GM18870 (cell line): ENCODE measurements at regions not wholly inside any gene's neighbourhood (a gene's known extent, or its start where the extent isn't known, plus 50 kb on each side); places are given as distances from the start of the nearest gene placed in this dataset.

ENCODE experiments used
- ATAC-seq: cut with Tn5 transposase; IDR thresholded peaks from one replicate; pipeline ENCODE4 v1.9.1; 2021; ENCODE audit warnings: moderate library complexity; ENCODE audit not compliant: unreplicated experiment

- no peak for ATAC-seq
Measured at GRCh38 chr13:108435393-108436149, 166.1 kb downstream of the TNFSF13B start.

DNA sequence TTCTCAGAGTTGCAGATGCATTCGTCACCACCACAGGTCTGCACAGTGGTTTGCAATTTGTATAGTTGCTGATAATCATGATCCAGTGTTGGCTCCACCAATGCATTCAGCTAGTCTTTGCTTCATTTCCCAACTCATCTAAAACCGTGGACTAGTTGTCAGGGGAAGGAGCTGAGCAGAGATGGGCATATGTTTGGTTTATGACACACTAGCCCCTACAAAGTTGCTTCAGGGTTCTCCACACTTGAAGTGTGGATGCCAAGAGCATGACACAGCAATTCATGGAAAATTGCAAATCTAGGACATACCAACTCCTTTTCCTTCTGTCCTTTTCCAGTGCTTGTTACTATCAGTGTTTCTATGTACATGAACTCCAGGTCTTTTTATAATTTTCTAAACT is 168.0 kb downstream of the TNFSF13B start:
- no peak for ATAC-seq

- ATAC-seq, result no peak
Measured at GRCh38 chr13:108439556-108439955, 170.0 kb downstream of the TNFSF13B start.

GRCh38 chr13:108444448-108444847 is 174.9 kb downstream of the TNFSF13B start:
- ATAC-seq, result no peak

DNA sequence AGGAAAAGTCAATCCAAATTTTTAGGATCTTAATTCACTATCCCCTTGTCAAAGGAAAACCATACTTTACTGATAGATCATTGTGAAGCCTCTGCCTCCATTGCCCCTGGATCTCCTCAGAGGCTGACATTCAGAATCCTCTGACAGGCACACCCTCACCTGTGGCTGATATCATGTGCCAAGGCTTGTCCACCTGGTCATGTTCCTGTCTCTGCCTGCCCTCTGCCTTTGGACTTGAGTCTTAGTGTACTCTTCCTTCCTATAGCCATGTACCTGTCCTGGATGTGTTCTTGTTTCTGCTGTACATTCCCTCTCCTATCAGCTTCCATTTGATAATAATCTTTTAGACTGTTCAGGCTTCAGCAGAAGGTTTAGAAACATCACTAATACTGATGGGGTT is 179.4 kb downstream of the TNFSF13B start:
- no peak for ATAC-seq

GRCh38 chr13:108451121-108451520 is 178.3 kb upstream of the MYO16 start:
- no peak for ATAC-seq

DNA sequence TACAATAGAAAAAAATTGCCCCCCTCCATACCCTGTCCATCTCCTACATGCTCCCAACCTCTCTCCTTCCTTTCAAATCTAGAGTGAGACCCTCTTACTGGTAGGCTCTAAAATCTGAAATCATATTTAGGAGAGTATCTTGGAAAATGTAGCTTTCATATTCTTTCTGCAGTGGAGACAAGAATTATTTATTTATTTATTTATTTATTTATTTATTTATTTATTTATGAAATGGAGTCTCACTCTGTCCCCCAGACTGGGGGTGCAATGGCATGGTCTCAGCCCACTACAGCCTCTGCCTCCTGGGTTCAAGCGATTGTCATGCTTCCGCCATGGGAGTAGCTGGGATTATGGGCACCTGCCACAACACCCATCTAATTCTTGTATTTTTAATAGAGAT is 174.1 kb upstream of the MYO16 start:
- ATAC-seq, result no peak

DNA sequence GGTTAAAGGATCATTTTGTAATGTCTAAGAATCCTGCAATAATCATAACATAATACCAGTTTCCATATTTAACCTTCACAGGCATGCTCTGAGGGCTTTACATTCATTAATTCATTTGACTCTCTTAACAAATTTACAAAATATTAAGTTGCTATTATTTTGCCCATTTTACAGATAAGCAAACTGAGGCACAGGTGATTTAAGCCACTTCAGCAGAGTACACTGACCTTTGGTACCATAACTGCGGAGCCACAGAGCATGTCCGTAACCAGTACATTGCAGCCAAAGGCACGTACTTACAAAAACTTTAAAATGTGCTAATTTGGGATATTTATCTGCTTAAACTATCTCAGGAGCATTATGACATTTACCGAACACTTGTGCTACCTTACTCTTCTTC is 169.4 kb upstream of the MYO16 start:
- no peak for ATAC-seq

- ATAC-seq, result no peak
Measured at GRCh38 chr13:108460746-108461145, 168.7 kb upstream of the MYO16 start.

DNA sequence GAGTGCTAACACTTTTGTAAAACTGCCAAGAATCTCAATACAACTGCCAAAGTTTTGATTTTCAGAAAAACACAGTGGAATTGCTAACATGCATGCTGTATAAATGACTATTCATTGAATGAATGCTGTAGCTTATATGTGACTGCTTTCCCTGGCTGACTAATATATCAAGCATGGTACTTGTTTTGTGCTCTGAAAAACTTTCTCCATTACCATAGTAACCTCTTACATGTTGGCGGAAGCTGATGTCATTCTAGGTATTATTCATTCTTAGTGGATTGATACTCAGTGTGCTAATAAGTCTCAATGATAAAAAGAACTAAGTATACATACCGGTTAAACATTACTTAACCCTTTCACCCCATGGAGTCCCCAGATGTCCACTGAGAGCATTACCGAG is 166.1 kb upstream of the MYO16 start:
- ATAC-seq, result peak; percentile 75

- ATAC-seq, result no peak
Measured at GRCh38 chr13:108470921-108471320, 158.5 kb upstream of the MYO16 start.

- no peak for ATAC-seq
Measured at GRCh38 chr13:108475181-108475580, 154.2 kb upstream of the MYO16 start.

GRCh38 chr13:108477376-108477775 is 152.0 kb upstream of the MYO16 start:
- ATAC-seq, result no peak

DNA sequence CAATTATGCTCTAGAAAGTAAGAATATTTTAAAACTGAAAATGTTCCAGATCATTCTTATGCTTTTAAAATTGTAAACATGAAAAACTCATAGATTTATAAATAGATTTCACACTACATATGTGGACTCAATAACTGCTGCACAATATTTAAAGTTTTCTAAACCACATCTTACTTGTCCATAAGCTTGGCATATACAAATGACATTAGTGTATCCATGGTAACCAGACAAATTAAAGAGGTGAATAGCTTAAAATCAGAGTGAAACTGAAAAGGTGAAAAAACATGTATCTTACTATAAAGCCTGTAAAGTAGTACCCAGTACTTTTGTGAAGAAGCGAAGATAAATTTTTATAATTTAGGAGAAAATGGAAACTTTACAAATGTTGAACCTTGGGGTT is 151.2 kb upstream of the MYO16 start:
- no peak for ATAC-seq

GRCh38 chr13:108483981-108484380 is 145.4 kb upstream of the MYO16 start:
- no peak for ATAC-seq

- no peak for ATAC-seq
Measured at GRCh38 chr13:108486096-108486495, 143.3 kb upstream of the MYO16 start.

GRCh38 chr13:108494991-108495645 is 134.3 kb upstream of the MYO16 start:
- no peak for ATAC-seq

GRCh38 chr13:108495646-108496361 is 133.6 kb upstream of the MYO16 start:
- no peak for ATAC-seq

- ATAC-seq, result no peak
Measured at GRCh38 chr13:108496362-108497210, 132.8 kb upstream of the MYO16 start.

DNA sequence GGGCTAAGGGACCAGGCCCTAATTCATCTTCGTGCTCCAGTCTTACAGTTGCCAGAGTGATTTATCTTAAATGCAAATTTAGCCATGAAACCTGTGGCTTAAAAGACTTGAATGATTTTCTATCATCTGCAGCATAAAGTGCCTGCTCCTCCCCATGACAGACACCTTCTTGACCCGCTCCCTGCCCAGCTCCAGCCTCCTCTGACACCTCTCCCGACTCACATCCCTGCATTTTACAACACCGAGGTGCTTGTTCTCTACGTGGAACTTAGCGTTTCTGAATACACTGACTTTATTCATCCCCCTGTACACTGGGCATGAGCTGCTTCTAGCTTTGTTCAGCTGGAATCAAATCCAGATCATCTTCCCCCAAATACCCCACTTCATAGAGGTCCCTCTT is 128.7 kb upstream of the MYO16 start:
- ATAC-seq, result no peak

DNA sequence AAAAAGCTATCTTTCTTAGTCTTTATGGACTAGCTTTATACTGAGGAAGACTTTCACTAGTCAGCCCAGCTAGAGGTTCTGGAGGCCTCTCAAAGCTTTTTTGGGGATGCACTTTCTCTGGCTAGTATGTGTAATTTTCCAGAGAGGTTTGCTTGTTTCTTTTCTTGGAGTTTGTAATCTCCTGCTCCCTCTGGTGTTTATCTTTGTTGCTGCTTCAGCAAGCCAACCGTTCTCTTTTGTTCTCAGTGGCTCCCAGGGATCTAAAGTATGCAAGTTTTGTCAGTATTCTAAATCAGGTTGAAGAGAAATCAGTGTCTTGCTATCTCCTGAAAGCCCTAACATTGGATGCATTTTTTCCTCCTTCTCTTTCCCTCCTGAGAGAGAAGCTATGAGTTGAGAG is 121.1 kb upstream of the MYO16 start:
- ATAC-seq, result no peak
